PC-3 (cell line): ENCODE measurements at regions not wholly inside any gene's neighbourhood (a gene's known extent, or its start where the extent isn't known, plus 50 kb on each side); places are given as distances from the start of the nearest gene placed in this dataset.
A peak's percentile ranks its signal among the peaks of the same experiment; 100 is the strongest.

Experiments
- ATAC-seq: fragments of 200-7000 bp; cut with Tn5 transposase; 2 replicates; pipeline ENCODE4 v1.9.1; 2020; ENCODE audit warnings: mild to moderate bottlenecking, moderate library complexity
- BruUV-seq: library from RNA; stranded (reverse); fragments of 400-500 nt; replicated peaks from 2 replicates; lab custom pipeline; 2021; lab: Mats Ljungman, UMichigan
- CTCF ChIA-PET: fragments of 300-600 bp; sonication (Branson Sonifier 250); formaldehyde crosslinking; loops from one replicate; lab custom pipeline; 2022; ENCODE audit warnings: antibody characterized with exemption; lab: Charles Lee
- POLR2A ChIA-PET: fragments of 300-600 bp; sonication (Branson Sonifier 250); formaldehyde crosslinking; loops from one replicate; lab custom pipeline; 2022; ENCODE audit warnings: antibody characterized with exemption; ENCODE audit not compliant: unreplicated experiment; lab: Charles Lee
- DNase-seq: peaks from one replicate; pipeline ENCODE4 v3.0.0-alpha.2; 2015
- H2AFZ ChIP-seq: fragments of 300-600 bp; sonication (generic); 2 replicates; pipeline ENCODE4 v1.6.0; 2016; ENCODE audit warnings: antibody characterized with exemption, low read length
- H3F3A ChIP-seq: fragments of 300-600 bp; sonication (generic); one replicate; pipeline ENCODE4 v1.6.0; 2017; ENCODE audit warnings: antibody characterized with exemption, low read length, control low read depth, mild to moderate bottlenecking; ENCODE audit not compliant: unreplicated experiment
- H3K27ac ChIP-seq: fragments of 300-600 bp; sonication (generic); 2 replicates; pipeline ENCODE4 v1.5.1; 2016; ENCODE audit warnings: mild to moderate bottlenecking, low read length
- H3K27me3 ChIP-seq: fragments of 300-600 bp; sonication (generic); 2 replicates; pipeline ENCODE4 v1.6.1; 2016; ENCODE audit warnings: low read length, mixed read lengths
- H3K36me3 ChIP-seq: fragments of 300-600 bp; sonication (generic); 2 replicates; pipeline ENCODE4 v1.6.1; 2016; ENCODE audit warnings: low read depth, mixed run types, low read length, mixed read lengths
- H3K4me1 ChIP-seq: fragments of 300-600 bp; sonication (generic); 2 replicates; pipeline ENCODE4 v1.5.1; 2016; ENCODE audit warnings: low read length; ENCODE audit not compliant: insufficient read depth
- H3K4me2 ChIP-seq: fragments of 300-600 bp; sonication (generic); 2 replicates; pipeline ENCODE4 v1.6.0; 2016; ENCODE audit warnings: low read length
- H3K4me3 ChIP-seq: fragments of 300-600 bp; sonication (generic); 2 replicates; pipeline ENCODE4 v1.5.1; 2016; ENCODE audit warnings: mild to moderate bottlenecking, low read length, mixed read lengths
- H3K79me2 ChIP-seq: fragments of 300-600 bp; sonication (generic); 2 replicates; pipeline ENCODE4 v1.6.1; 2017; ENCODE audit warnings: low read length, mixed read lengths
- H3K9ac ChIP-seq: fragments of 300-600 bp; sonication (generic); 2 replicates; pipeline ENCODE4 v1.6.0; 2016; ENCODE audit warnings: mild to moderate bottlenecking, low read length
- H3K9me2 ChIP-seq: fragments of 300-600 bp; sonication (generic); replicated peaks from 2 replicates; pipeline ENCODE4 v1.6.1; 2016; ENCODE audit warnings: mixed run types, low read length, mixed read lengths
- H3K9me3 ChIP-seq: fragments of 300-600 bp; sonication (generic); 2 replicates; pipeline ENCODE4 v1.6.1; 2016; ENCODE audit warnings: low read length, mixed read lengths
- H4K20me1 ChIP-seq: fragments of 300-600 bp; sonication (generic); 2 replicates; pipeline ENCODE4 v1.6.1; 2016; ENCODE audit warnings: low read length, mixed read lengths
- EZH2 ChIP-seq: fragments of 300-600 bp; sonication (generic); IDR thresholded peaks from one replicate; pipeline ENCODE4 v1.6.1; 2017; ENCODE audit warnings: antibody characterized with exemption, mild to moderate bottlenecking, low read length; ENCODE audit not compliant: unreplicated experiment
- EZH2phosphoT487 ChIP-seq: fragments of 300-600 bp; sonication (generic); IDR thresholded peaks from 2 replicates; pipeline ENCODE4 v1.6.1; 2018; ENCODE audit warnings: mild to moderate bottlenecking, antibody characterized with exemption, low read length, borderline replicate concordance
- intact Hi-C: fragments of 100-400 bp; cut with micrococcal nuclease; formaldehyde crosslinking; loops from 2 replicates; pipeline ENCODE4 v1.9.0; 2023
- TF ChIP-seq, protein P1 (sequence below): fragments of 300-600 bp; sonication (generic); conservative IDR thresholded peaks from 2 replicates; pipeline ENCODE4 v1.5.1; 2017; ENCODE audit warnings: antibody characterized with exemption, low read depth, mild to moderate bottlenecking, low read length

DNA sequence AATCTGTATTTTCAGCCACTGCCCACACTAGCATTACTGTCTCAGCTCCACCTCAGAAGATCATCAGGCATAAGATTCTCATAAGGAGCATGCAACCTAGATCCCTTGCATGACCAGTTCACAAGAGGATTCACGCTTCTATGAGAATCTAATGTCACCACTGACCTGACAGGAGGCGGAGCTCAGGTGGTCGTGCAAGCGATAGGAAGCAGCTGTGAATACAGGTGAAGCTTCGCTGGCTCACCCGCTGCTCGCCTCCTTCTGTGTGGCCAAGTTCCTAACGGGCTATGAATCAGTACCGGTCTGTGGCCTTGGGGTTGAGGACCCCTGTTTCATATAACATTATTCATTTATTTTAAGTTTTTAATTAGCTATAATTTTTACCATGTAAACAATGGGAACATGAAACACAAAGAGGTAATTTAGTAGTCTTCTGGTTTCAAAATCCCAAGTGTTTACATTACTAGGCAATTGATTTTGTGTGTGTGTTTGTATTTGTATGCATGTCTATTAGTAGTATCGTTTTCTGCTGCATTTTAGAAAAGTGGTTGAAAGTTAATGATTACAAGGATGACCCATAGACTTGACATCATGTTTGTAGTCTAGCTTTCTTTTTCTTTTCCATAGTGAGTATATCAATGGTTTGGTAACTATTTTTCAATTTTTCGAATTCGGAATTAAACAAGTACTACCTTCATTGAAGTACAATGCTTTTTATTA, 159.4 kb downstream of the TENT4A start:
- no peaks in the 10 kb centered on the region for H3K79me2 ChIP-seq
- DNase-seq (no peak), ATAC-seq (no peak)
- ChIA-PET POLR2A (no interaction called here), CTCF (no interaction called here)
- H3K4me1 ChIP-seq = no peaks in the 10 kb centered on the region; the same call in 1 of the 2 replicates
- peaks cover 44% of the 10 kb centered on the region for H3K27me3 ChIP-seq
- intact Hi-C loops = no loop called here
- H2AFZ ChIP-seq = no peak overlapping the region
- no peaks in the 10 kb centered on the region for H3K9me3 ChIP-seq
- H3K9ac ChIP-seq = no peak overlapping the region
- H3K36me3 ChIP-seq = no peaks in the 10 kb centered on the region
- no TSS peak for BruUV-seq
- H3F3A ChIP-seq = no peaks in the 10 kb centered on the region
- TF ChIP-seq EZH2phosphoT487 = no peak
- TF ChIP-seq, protein P1, sequence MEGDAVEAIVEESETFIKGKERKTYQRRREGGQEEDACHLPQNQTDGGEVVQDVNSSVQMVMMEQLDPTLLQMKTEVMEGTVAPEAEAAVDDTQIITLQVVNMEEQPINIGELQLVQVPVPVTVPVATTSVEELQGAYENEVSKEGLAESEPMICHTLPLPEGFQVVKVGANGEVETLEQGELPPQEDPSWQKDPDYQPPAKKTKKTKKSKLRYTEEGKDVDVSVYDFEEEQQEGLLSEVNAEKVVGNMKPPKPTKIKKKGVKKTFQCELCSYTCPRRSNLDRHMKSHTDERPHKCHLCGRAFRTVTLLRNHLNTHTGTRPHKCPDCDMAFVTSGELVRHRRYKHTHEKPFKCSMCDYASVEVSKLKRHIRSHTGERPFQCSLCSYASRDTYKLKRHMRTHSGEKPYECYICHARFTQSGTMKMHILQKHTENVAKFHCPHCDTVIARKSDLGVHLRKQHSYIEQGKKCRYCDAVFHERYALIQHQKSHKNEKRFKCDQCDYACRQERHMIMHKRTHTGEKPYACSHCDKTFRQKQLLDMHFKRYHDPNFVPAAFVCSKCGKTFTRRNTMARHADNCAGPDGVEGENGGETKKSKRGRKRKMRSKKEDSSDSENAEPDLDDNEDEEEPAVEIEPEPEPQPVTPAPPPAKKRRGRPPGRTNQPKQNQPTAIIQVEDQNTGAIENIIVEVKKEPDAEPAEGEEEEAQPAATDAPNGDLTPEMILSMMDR = no peak
- no peak for TF ChIP-seq EZH2
- no peak overlapping the region for H3K4me3 ChIP-seq
- no peaks in the 10 kb centered on the region for H4K20me1 ChIP-seq
- H3K4me2 ChIP-seq = no peak overlapping the region
- no peak overlapping the region for H3K27ac ChIP-seq
- H3K9me2 ChIP-seq = no peaks in the 10 kb centered on the region

DNA sequence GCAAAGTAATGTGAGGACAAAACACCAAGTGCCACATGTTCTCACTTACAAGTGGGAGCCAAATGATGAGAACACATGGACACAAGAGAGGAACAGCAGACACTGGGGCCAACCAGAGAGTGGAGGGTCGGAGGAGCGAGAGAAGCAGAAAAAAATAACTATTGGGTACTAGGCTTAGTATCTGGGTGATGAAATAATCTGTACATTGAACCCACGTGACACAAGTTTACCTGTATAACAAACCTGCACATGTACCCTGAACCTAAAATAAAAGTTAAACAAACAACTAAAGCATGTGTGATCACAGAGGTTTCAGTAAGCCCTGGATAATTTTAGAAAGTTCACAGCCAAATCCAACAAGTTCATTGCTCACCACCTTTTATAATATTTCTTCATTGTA, 160.1 kb downstream of the TENT4A start:
- H4K20me1 ChIP-seq = no peaks in the 10 kb centered on the region
- H3K4me2 ChIP-seq = no peak overlapping the region
- intact Hi-C loops = no loop called here
- POLR2A ChIA-PET = no interaction called here
- no peaks in the 10 kb centered on the region; the same call in 1 of the 2 replicates for H3K4me1 ChIP-seq
- no peaks in the 10 kb centered on the region for H3F3A ChIP-seq
- no peaks in the 10 kb centered on the region for H3K9me2 ChIP-seq
- no peaks in the 10 kb centered on the region for H3K9me3 ChIP-seq
- TF ChIP-seq EZH2 = no peak
- no peak for TF ChIP-seq EZH2phosphoT487
- TF ChIP-seq, protein P1 = no peak
- H3K4me3 ChIP-seq = no peak overlapping the region
- no peak overlapping the region for H2AFZ ChIP-seq
- peaks cover 44% of the 10 kb centered on the region for H3K27me3 ChIP-seq
- CTCF ChIA-PET = no interaction called here
- H3K27ac ChIP-seq = no peak overlapping the region
- H3K79me2 ChIP-seq = no peaks in the 10 kb centered on the region
- ATAC-seq = no peak
- no peak for DNase-seq
- H3K36me3 ChIP-seq = no peaks in the 10 kb centered on the region
- no TSS peak for BruUV-seq
- no peak overlapping the region for H3K9ac ChIP-seq

DNA sequence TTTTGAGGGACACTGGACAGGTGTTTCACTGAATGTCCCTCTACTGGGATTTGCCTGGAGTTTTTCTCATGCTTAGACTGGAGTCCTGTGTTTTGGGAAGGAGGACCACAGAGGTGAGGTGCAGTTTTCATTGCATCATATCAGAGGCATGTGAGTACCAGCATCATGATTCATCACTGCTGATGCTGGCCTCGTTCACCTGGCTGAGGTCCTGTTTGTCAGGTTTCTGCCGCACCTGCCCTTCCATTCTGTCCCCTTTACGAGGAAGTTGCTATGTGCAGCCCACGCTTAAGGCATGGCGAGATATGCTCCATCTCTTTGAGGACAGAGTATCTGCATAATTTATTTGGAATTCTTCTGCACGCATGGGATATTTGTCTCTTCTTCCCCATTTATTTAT, 162.1 kb downstream of the TENT4A start:
- ATAC-seq (no peak), DNase-seq (peak; percentile 67)
- no peaks in the 10 kb centered on the region for H4K20me1 ChIP-seq
- TF ChIP-seq, protein P1 = no peak
- TF ChIP-seq EZH2phosphoT487 (no peak), EZH2 (no peak)
- no peak overlapping the region for H3K4me2 ChIP-seq
- no peaks in the 10 kb centered on the region for H3K79me2 ChIP-seq
- BruUV-seq = no TSS peak
- POLR2A ChIA-PET = no interaction called here
- intact Hi-C loops = no loop called here
- H3K9ac ChIP-seq = no peak overlapping the region
- no peaks in the 10 kb centered on the region for H3K36me3 ChIP-seq
- H3K9me2 ChIP-seq = no peaks in the 10 kb centered on the region
- no peak overlapping the region for H2AFZ ChIP-seq
- CTCF ChIA-PET = no interaction called here
- H3K27ac ChIP-seq = no peak overlapping the region
- no peaks in the 10 kb centered on the region for H3K9me3 ChIP-seq
- H3K4me1 ChIP-seq = no peaks in the 10 kb centered on the region; the same call in 1 of the 2 replicates
- H3F3A ChIP-seq = no peaks in the 10 kb centered on the region
- peaks cover 58% of the 10 kb centered on the region for H3K27me3 ChIP-seq
- no peak overlapping the region for H3K4me3 ChIP-seq
